ENCODE measurements at regions not wholly inside any gene's neighbourhood (a gene's known extent, or its start where the extent isn't known, plus 50 kb on each side); places are given as distances from the start of the nearest gene placed in this dataset.
A peak's percentile ranks its signal among the peaks of the same experiment; 100 is the strongest.
"Not testable (repeated sequence)": the region's sequence is repeated elsewhere in the genome, so short reads cannot be mapped to it uniquely, and the experiment has no call there.

- DNase-seq = peak; percentile 6
Measured at GRCh38 chr9:31394015-31394473, 990.4 kb upstream of the ACO1 start.

- DNase-seq = no peak
Measured at GRCh38 chr9:31412081-31412480, 972.4 kb upstream of the ACO1 start.

GRCh38 chr9:31415164-31415563 lies 969.3 kb upstream of the ACO1 start:
- DNase-seq = no peak

GRCh38 chr9:31418419-31418818 lies 966.0 kb upstream of the ACO1 start:
- no peak for DNase-seq

GRCh38 chr9:31443630-31444457 lies 940.6 kb upstream of the ACO1 start:
- DNase-seq = not testable (repeated sequence)

GRCh38 chr9:31445357-31445756 lies 939.1 kb upstream of the ACO1 start:
- DNase-seq = no peak

GRCh38 chr9:31445960-31446359 lies 938.5 kb upstream of the ACO1 start:
- no peak for DNase-seq

GRCh38 chr9:31467075-31467474 lies 917.4 kb upstream of the ACO1 start:
- DNase-seq = no peak

- DNase-seq = no peak
Measured at GRCh38 chr9:31470051-31470450, 914.4 kb upstream of the ACO1 start.

GRCh38 chr9:31471010-31471409 lies 913.4 kb upstream of the ACO1 start:
- no peak for DNase-seq

GRCh38 chr9:31486630-31487029 lies 897.8 kb upstream of the ACO1 start:
- DNase-seq = no peak

GRCh38 chr9:31490551-31491106 lies 893.8 kb upstream of the ACO1 start:
- no peak for DNase-seq

- DNase-seq = no peak
Measured at GRCh38 chr9:31492229-31492628, 892.2 kb upstream of the ACO1 start.

GRCh38 chr9:31500422-31500821 lies 884.0 kb upstream of the ACO1 start:
- no peak for DNase-seq

- DNase-seq = no peak
Measured at GRCh38 chr9:31519011-31519410, 865.4 kb upstream of the ACO1 start.

GRCh38 chr9:31519424-31519823 lies 865.0 kb upstream of the ACO1 start:
- DNase-seq = no peak

- DNase-seq = no peak
Measured at GRCh38 chr9:31519826-31520225, 864.6 kb upstream of the ACO1 start.

GRCh38 chr9:31520301-31521085 lies 864.0 kb upstream of the ACO1 start:
- DNase-seq = no peak

- DNase-seq = peak; percentile 25
Measured at GRCh38 chr9:31535651-31536050, 848.8 kb upstream of the ACO1 start.

GRCh38 chr9:31536471-31536870 lies 848.0 kb upstream of the ACO1 start:
- DNase-seq = peak; percentile 55

GRCh38 chr9:31541721-31542281 lies 842.6 kb upstream of the ACO1 start:
- peak; percentile 29 for DNase-seq

GRCh38 chr9:31542384-31543055 lies 841.9 kb upstream of the ACO1 start:
- DNase-seq = peak; percentile 19

GRCh38 chr9:31554941-31555340 lies 829.5 kb upstream of the ACO1 start:
- no peak for DNase-seq
